NOMO-1 treated with dmso at 0.1 percent for 144 hours (cell line): ENCODE measurements at regions not wholly inside any gene's neighbourhood (a gene's known extent, or its start where the extent isn't known, plus 50 kb on each side); places are given as distances from the start of the nearest gene placed in this dataset.
"Not testable (repeated sequence)": the region's sequence is repeated elsewhere in the genome, so short reads cannot be mapped to it uniquely, and the experiment has no call there.

Experiments used
- DNase-seq: peaks from one replicate; lab custom pipeline; 2025; ENCODE audit not compliant: unreplicated experiment; lab: John Stamatoyannopoulos, UW

DNA sequence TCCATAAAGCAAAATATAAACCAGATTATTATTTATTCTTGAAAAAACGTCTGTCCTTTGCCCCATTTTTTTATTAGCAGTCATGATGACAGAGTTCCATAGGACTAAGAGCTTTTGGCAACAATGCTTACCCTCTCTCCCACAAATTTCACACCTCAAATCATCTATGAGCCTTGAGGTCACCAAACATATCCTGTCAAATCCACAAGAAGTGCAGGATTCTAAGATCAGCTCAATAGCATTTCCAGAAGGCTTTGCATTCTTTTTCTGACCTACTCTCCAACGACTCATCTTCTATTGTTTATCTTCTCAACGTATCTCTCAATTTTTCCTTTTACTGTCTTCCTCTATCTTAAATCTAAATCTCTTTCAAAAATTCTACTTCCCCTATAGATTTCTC lies 619.1 kb upstream of the BCHE start:
- DNase-seq, result no peak

DNA sequence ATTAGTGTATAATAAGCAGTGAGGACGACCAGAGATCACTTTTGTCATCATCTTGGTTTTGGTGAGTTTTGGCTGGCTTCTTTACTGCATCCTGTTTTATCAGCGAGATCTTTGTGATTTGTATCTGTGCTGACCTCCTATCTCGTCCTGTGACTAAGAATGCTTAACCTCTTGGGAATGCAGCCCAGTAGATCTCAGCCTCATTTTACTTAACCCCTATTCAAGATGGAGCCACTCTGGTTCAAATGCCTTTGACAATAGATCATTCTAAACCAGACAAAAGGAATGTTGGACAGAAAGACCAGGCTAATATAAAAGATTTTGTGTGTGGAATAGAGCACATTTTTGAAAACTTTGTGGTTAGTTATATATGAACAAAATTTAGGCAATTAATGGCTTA lies 618.5 kb upstream of the BCHE start:
- DNase-seq, result no peak

DNA sequence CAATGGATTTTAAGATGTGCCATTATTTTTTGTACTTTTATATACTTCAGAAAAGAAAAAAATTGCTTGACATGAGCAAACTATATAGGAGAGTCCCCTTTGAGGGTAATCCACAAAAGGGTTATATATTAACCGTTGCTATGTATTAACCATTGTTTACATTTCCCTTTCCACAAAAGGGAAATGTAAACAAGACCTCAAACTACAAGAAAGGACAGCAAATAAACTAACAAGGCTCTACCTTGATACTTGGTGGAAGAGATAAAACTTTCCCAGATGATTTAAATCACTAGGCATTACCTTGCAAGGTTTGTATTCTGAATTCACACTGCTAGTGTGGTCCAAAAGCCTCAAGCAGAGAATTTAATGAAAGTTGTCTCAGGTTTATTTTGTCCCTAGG lies 616.3 kb upstream of the BCHE start:
- no peak for DNase-seq

DNA sequence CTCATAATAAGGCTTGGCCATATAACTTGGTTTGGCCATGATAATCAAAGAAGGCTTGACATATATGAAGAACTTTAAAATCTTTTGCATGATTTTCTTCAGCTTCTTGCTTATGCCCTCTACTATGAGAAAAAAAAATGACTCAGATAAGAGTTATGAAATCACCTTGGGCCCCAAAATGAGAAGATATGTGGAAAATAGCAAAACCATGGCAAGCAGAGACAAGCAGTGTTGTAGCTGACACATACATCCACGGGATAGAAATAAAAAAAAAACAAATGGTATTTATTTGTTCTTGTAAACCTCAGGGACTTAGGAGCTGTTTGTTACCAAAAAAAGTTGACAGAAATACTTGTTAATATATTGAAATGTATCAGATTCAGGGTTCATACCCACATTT lies 614.8 kb upstream of the BCHE start:
- DNase-seq, result no peak

DNA sequence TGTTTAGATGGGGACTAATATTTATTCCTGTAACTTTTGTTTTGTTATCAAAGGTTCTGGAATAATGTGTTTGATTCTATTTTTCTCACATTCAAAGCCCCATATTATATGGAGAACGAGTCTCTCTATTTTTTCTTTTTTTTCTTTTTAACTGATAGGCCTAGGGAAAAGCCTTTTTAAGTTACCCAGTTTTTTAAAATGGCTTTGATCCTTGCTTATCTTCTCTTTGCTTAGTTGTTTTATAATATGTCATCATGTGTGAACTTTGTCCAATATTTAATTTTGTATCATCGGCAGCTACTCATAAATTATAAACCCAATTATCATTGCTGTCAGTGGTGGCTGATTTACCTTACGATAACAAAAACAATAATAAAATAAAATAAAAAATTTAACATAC lies 610.3 kb upstream of the BCHE start:
- DNase-seq, result no peak

DNA sequence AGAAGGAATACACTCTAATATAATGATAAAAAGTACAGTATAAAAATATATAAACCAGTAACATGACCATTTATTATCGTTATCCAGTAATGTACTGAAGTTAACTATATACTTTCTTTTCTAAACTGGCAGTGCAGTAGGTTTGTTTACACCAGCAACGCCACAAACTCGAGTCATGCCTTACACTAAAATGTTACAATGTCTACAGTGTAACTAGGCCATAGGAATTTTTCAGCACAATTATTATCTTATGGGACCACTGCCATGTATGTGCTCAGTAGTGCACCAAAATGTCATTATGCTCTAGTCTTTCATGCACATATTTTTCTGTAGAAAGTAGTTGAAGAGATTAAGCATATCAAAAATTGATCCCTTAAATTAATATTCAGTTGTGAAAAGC lies 609.8 kb upstream of the BCHE start:
- no peak for DNase-seq

DNA sequence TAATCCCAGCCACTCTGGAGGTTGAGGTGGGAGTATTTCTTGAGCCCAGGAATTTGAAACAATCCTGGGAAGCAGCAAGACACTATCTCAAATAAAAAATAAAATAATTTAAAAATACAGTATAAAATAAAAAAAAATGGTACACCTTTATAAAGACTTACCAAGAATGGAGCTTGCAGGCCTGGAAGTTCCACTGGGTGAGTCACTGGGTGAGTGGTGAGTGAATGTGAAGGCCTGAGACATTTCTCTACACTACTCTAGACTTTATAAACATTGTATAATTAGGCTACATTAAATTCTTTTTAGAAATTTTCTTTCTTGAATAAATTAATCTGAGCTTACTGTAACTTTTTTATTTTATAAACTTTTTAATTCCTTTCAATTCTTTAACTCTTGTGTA lies 609.1 kb upstream of the BCHE start:
- no peak for DNase-seq

DNA sequence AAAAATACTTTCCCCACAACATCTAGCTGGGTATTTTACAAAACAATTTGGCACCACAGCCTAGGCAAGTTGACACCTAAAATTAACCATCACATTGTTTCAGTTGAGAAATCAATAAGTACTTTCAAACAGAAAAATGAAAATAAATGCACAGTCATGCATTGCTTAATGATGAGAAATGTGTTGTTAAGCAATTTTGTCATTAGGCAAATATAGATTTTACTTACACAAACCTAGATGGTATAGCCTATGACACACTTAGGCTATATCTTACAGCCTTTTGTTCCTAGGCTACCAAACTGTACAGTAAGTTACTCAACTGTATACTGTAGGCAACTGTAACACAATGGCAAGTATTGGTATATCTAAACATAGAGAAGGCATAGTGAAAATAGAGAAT lies 608.6 kb upstream of the BCHE start:
- DNase-seq, result peak; percentile 61

DNA sequence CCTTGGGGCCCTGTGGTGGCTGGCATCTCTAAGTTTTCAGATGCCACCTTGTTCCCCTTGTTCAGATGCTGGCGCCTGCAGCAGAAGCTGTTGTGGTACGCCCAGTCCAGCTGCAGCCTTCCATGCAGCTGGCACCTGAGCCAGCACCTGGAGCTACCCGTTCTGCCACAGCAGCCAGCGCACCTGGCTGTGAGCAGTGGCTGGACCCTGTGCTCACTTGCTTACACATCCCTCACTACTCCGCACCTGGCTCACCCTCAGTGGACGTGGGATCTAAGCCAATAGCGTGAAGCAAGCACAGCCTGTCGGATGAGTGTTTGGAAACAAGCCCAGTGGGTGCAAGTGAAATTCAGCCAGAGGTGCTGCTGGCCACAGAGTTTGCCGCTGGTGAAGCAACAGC lies 607.5 kb upstream of the BCHE start:
- DNase-seq, result no peak

DNA sequence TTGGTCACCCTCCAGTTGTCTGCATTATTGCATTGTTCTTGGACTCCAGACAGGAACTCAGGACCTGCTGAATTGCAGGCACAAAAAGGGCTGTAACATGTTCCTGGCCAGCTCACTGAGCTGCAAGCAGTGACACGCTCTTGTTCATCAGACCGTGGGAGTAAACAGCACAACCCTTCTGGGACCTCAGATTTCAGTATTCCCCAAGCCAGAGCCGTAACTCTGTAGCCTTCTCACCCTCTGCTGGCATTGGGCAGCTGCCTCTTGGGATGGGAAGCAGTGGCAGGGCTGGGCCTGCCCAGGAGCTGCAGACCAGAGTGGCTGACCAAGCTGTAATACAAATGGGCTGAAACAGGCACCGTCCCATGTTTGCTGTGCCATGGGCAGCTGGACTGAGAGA lies 607.1 kb upstream of the BCHE start:
- DNase-seq, result no peak

DNA sequence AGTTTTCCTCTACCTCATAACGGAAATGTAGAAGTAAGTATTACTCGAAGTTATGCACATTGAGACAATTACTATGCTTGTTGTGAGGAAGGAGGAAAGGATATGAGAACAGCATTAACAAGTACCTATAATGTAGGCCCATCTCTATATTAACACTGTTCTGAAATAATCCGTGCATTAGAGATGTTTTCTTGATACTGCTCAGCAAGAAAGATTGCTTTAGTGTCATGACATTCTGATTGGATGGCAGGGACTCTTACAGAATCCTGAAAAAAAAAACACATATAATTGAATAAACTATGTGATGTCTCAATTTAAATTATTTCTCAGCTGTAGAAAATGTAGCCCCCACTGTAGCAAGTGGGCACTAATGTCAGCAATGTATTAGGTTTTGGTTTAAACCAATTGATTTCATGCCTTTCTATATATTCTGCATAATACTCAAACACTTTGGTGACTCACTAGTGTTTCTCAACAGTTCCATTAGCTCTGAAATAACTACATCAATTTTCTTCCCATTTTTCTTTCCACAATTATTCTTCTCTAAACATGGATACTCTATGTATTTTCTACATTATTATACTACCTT lies 598.3 kb upstream of the BCHE start:
- DNase-seq, result no peak

DNA sequence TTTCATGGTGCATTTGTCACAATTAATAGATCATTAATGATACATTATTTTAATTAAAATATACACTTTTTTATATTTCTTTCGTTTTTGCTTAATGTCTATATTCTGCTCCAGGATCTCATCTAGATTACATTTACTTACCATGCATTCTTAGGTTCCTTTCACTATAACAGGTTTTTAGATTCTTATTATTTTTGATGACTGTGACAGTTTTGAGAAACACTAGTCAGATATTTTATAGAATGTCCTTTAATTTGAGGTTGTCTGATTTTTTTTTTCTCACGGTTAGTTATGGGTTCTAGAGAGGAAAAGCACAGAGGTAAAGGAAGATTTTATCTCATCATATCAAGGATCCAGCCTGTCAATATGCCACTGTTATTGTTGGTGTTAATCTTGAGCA lies 595.8 kb upstream of the BCHE start:
- DNase-seq, result no peak

DNA sequence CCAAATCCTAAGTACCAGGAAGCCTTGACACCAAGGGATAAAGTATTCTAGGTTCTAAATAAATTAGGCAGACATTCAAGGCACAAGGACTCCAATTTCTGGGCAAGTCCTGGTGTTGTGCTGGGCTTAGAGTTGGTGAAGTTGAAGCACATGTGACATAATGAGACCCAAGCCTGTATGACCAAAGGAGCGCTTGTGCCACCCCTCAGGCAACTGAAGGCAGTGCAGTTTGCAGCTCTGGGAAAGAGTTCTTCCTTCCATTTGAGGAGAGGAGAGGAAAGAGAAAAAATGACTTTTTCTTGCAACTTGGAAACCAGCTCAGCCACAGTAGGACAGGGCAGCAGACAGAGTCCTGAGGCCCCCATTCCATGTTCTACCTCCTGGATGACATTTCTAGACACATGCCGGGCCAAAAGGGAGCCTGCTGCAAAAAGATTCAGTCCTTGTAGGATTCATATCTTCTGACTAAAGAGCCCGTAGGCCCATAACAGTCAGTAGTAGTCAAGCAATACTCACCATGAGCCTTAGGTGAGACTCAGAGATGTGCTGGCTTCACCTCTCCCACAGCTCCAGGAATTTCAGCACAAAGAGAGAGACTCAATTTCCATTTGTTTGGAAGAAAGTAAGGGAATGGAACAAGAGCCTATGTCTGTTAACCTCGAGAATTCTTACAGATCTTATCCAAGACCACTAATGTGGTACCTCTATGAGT lies 588.8 kb upstream of the BCHE start:
- DNase-seq, result no peak

DNA sequence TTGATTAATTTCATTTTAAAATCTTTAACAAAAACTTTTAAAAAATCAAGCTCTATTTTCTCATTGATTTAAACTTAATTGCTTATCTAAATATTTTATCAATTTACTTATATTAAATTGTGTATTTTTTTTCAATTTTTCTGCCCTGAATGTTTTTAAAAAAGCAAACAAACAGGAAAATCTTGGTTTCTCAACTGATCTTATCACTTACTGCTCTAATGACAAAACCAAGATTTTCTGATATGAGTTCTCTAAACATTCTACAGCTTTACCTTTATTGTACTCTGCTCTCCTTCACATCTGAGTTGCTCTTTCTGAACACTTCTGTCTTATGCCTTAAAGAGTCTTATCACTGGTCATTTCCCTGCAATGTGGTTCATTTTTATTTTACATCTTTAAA lies 587.8 kb upstream of the BCHE start:
- no peak for DNase-seq

DNA sequence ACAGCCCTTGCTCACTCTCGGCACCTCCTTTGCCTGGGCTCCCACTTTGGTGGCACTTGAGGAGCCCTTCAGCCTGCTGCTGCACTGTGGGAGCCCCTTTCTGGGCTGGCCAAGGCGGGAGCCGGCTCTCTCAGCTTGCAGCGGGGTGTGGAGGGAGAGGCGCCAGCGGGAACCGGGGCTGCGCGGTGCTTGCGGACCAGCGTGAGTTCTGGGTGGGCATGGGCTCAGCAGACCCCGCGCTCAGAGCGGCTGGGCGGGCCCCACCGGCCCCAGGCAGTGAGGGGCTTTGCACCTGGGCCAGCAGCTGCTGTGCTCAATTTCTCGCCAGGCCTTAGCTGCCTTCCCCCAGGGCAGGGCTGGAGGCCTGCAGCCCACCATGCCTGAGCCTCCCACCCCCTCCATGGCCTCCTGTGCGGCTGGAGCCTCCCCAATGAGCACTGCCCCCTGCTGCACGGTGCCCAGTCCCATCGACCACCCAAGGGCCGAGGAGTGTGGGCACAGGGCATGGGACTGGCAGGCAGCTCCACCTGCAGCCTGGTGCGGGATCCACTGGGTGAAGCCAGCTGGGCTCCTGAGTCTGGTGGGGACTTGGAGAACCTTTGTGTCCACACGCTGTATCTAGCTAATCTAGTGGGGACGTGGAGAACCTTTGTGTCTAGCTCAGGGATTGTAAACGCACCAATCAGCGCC lies 586.7 kb upstream of the BCHE start:
- DNase-seq, result not testable (repeated sequence)

DNA sequence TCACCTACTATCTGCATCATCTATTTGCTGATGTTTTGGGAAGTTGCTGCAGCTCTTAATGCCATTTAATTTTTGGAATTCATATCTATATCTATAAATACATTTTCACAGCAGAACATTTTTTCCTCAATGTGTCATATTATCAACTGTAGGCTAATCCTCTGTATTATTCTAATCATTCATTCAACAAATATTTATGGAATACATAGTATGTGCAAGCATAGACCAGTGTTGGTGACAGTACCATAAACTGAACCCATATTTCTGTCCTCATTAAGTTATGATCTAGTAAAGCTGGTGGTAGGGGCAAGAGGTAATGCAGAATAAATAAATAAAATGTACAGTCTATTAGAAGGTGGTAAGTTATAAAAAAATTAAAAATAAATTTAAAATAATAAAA lies 585.3 kb upstream of the BCHE start:
- DNase-seq, result no peak

DNA sequence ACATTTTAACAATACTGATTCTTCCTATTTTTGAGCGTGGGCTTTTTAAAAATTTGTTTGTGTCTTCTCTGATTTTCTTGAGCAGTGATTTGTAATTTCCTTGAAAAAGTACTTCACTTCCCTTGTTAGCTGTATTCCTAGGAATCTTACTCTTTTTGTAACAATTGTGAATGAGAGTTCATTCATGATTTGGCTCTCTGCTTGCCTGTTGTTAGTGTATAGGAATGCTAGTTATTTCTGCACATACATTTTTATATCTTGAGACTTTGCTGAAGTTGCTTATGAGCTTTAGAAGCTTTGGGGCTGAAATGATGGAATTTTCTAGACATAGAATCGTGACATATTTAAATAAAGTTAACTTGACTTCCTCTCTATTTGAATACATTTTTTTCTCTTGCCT lies 582.8 kb upstream of the BCHE start:
- DNase-seq, result no peak

DNA sequence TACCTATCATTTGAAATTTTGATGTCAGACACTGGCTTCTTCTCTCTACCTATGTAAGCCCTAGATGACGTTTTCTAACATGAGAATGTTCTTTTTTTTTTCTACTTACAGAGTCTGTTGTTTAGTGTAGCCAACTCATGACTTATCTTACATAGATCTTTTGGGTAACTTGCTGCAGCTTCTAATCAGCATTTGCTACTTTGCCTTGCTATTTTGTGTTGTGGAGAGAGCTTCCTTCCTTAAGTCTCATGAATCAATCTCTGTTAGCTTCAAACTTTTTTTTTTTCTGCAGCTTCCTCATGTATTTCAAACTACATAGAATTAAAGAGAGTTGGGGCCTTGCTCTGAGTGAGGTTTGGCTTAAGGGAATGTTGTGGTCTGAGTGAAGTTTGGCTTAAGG lies 568.7 kb upstream of the BCHE start:
- no peak for DNase-seq

DNA sequence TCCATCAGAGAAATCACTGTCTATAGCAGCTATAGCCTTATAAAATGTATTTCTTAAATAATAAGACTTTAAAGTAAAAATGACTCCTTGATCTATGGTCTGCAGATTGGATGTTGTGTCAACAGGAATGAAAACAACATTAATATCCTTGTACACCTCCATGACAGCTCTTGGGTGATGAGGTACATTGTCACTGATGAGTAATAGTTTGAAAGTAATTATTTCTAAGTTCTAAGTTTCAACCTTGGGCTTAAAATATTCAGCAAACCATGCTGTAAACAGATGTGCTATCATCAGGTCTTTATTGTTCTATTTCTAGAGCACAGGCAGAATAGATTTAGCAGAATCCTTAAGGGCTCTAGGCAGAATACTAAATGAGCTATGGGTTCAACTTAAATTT lies 568.2 kb upstream of the BCHE start:
- no peak for DNase-seq

DNA sequence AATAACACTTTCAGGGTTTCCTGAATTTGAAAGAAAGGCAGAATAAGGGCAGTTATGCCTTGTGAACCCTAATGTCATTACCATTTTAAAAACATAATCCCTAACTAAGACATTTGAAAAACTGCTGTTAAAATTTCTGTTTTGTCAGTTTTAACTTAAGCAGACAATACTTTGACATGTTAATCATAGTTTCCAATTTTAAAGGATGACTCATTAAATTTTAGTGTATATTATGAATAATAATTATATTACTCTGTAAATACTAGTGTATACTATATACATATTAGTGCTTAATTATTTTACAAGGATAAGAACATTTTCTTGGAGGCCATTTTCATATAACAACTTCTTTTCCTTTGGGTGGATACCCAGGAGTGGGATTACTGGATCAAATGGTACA lies 553.1 kb upstream of the BCHE start:
- DNase-seq, result no peak

DNA sequence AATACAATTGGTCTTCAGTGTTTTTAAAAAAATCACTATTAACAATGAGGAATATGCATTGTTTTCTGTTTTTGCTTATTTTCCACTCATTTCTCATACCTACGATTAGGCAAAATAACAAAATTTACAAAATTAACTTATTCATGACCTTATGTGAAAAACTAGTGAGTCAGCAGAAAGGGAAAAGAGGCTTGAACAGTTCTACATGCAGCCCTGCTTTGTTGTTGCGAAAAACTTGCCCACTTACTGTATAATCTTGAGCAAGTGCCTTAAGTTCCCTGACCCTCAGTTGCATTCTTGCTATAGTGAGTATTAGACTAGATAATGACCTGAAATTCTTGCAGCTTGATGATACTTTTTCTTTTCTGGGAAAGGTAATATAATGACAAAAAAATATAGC lies 551.1 kb upstream of the BCHE start:
- DNase-seq, result peak; percentile 43

DNA sequence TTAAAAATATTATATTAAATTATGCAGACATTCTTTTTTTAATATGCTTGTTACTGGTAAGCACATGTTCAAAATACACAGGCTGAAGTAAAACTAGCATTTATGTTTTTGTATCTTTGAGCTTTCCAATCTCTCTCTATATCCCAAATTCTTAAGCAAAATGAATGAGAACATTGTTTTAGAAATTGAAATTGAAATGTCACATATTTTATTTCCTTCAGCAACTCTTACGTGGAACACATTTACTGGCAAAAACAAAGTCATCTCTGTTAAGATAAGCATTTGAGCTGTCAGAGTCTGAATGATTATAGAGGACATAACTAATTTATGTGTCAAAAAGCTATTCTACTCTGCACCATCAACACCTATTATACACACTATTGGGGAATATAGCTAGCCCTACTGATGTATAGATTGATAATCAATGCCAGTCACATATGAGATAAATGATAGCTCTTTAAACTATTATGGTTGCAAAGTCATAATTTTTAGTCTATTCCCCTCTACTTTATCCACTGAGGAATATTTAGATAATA lies 535.4 kb upstream of the BCHE start:
- no peak for DNase-seq
